GM11168 (cell line): ENCODE measurements at regions not wholly inside any gene's neighbourhood (a gene's known extent, or its start where the extent isn't known, plus 50 kb on each side); places are given as distances from the start of the nearest gene placed in this dataset.
"Not testable (repeated sequence)": the region's sequence is repeated elsewhere in the genome, so short reads cannot be mapped to it uniquely, and the experiment has no call there.

ENCODE experiments used
- in situ Hi-C: fragments of 300-500 bp; cut with MboI; formaldehyde crosslinking; loops from one replicate; pipeline ENCODE4 v1.12.0; 2022; ENCODE audit warnings: low sequenced_read_pairs; ENCODE audit not compliant: unreplicated experiment

- in situ Hi-C loops = no loop called here
Measured at GRCh38 chr6:82622461-82622860, 258.8 kb downstream of the TPBG start.

GRCh38 chr6:82624251-82624650 is 260.6 kb downstream of the TPBG start:
- in situ Hi-C loops = no loop called here

GRCh38 chr6:82626946-82627345 is 263.3 kb downstream of the TPBG start:
- in situ Hi-C loops = not testable (repeated sequence)

GRCh38 chr6:82629921-82630320 is 266.3 kb downstream of the TPBG start:
- in situ Hi-C loops = no loop called here

GRCh38 chr6:82641677-82642076 is 278.1 kb downstream of the TPBG start:
- in situ Hi-C loops = no loop called here

GRCh38 chr6:82645536-82646230 is 282.1 kb downstream of the TPBG start:
- in situ Hi-C loops = no loop called here

GRCh38 chr6:82646231-82646615 is 282.6 kb downstream of the TPBG start:
- in situ Hi-C loops = no loop called here

GRCh38 chr6:82651845-82652335 is 288.3 kb downstream of the TPBG start:
- in situ Hi-C loops = no loop called here

GRCh38 chr6:82679232-82679631 is 315.6 kb downstream of the TPBG start:
- in situ Hi-C loops = no loop called here

- in situ Hi-C loops = no loop called here
Measured at GRCh38 chr6:82680192-82680591, 316.6 kb downstream of the TPBG start.

- in situ Hi-C loops = no loop called here
Measured at GRCh38 chr6:82681119-82681714, 317.6 kb downstream of the TPBG start.

GRCh38 chr6:82686719-82687118 is 323.1 kb downstream of the TPBG start:
- in situ Hi-C loops = no loop called here

- in situ Hi-C loops = no loop called here
Measured at GRCh38 chr6:82687855-82688254, 324.2 kb downstream of the TPBG start.

GRCh38 chr6:82690283-82690682 is 326.7 kb downstream of the TPBG start:
- in situ Hi-C loops = no loop called here

- in situ Hi-C loops = no loop called here
Measured at GRCh38 chr6:82691997-82692396, 328.4 kb downstream of the TPBG start.

GRCh38 chr6:82693094-82693493 is 329.5 kb downstream of the TPBG start:
- in situ Hi-C loops = no loop called here

- in situ Hi-C loops = no loop called here
Measured at GRCh38 chr6:82701341-82701740, 337.7 kb downstream of the TPBG start.

GRCh38 chr6:82702574-82702973 is 339.0 kb downstream of the TPBG start:
- in situ Hi-C loops = no loop called here

- in situ Hi-C loops = no loop called here
Measured at GRCh38 chr6:82703230-82703629, 339.6 kb downstream of the TPBG start.

GRCh38 chr6:82704045-82704444 is 340.4 kb downstream of the TPBG start:
- in situ Hi-C loops = no loop called here

- in situ Hi-C loops = no loop called here
Measured at GRCh38 chr6:82705579-82705978, 342.0 kb downstream of the TPBG start.
